ENCODE measurements at regions not wholly inside any gene's neighbourhood (a gene's known extent, or its start where the extent isn't known, plus 50 kb on each side); places are given as distances from the start of the nearest gene placed in this dataset.

- DNase-seq: no peak
- TF ChIP-seq POLR2A (IDR thresholded peaks at IDR 0.05): no peak
- no peak for TF ChIP-seq CTCF (IDR thresholded peaks at IDR 0.05)
- Histone ChIP-seq H3K9me3 (peaks cover 0 to 5% (median 0%) of the 10 kb centered on the region in 12 donors), H3K27me3 (peaks cover 0 to 3% (median 0%) of the 10 kb centered on the region in 9 donors), H3K27ac (no peak overlapping the region), H3K36me3 (no peaks in the 10 kb centered on the region), H3K4me3 (no peak overlapping the region), H3K4me1 (no peaks in the 10 kb centered on the region)
- intact Hi-C loops (cut with DNase I): no loop called here
- no peak for ATAC-seq
- 75 to 82% (median 79%) methylated on average over 2 of the region's 2 CpGs for WGBS, 4 donors
These were observed 285.1 kb upstream of the CAND1 start for GRCh38 chr12:66984077-66984476.

GRCh38 chr12:66984962-66985361 is 284.2 kb upstream of the CAND1 start:
- Histone ChIP-seq H3K27ac (no peak overlapping the region), H3K9me3 (peaks cover 0 to 5% (median 0%) of the 10 kb centered on the region in 12 donors), H3K4me1 (no peaks in the 10 kb centered on the region), H3K36me3 (no peaks in the 10 kb centered on the region), H3K27me3 (peaks cover 0 to 4% (median 0%) of the 10 kb centered on the region in 9 donors), H3K4me3 (no peak overlapping the region)
- no peak for DNase-seq
- TF ChIP-seq CTCF (IDR thresholded peaks at IDR 0.05): no peak
- TF ChIP-seq POLR2A (IDR thresholded peaks at IDR 0.05): no peak
- 62 to 68% (median 65%) methylated on average over 3 of the region's 3 CpGs for WGBS, 4 donors
- ATAC-seq: no peak
- intact Hi-C loops (cut with DNase I): no loop called here

GRCh38 chr12:66999141-66999540 is 270.0 kb upstream of the CAND1 start:
- no peak overlapping the region for H3K27ac ChIP-seq

GRCh38 chr12:67001251-67001650 is 267.9 kb upstream of the CAND1 start:
- Histone ChIP-seq H3K36me3 (no peaks in the 10 kb centered on the region), H3K4me1 (no peaks in the 10 kb centered on the region), H3K4me3 (no peak overlapping the region), H3K27ac (peak overlapping the region in 1 of 12 donors; percentile 44), H3K9me3 (no peaks in the 10 kb centered on the region), H3K27me3 (no peaks in the 10 kb centered on the region)
- TF ChIP-seq CTCF (IDR thresholded peaks at IDR 0.05) (no peak), POLR2A (IDR thresholded peaks at IDR 0.05) (no peak)
- intact Hi-C loops (cut with DNase I): no loop called here
- ATAC-seq (no peak), DNase-seq (no peak)
- WGBS, 4 donors: 52 to 67% (median 59%) methylated on average over 2 of the region's 2 CpGs

More at GRCh38 chr12:66999141-66999540, 270.0 kb upstream of the CAND1 start:
- no peaks in the 10 kb centered on the region for H3K36me3 ChIP-seq
- TF ChIP-seq CTCF (IDR thresholded peaks at IDR 0.05) (no peak), POLR2A (IDR thresholded peaks at IDR 0.05) (no peak)
- no peaks in the 10 kb centered on the region for H3K4me1 ChIP-seq
- H3K27me3 ChIP-seq: no peaks in the 10 kb centered on the region
- ATAC-seq (no peak), DNase-seq (no peak)
- no peaks in the 10 kb centered on the region for H3K9me3 ChIP-seq
- WGBS, 4 donors: 68 to 83% (median 76%) methylated on average over 1 of the region's 1 CpG
- intact Hi-C loops (cut with DNase I): no loop called here
- H3K4me3 ChIP-seq: no peak overlapping the region
